Spinal cord (tissue), 9 donors: ENCODE measurements at regions not wholly inside any gene's neighbourhood (a gene's known extent, or its start where the extent isn't known, plus 50 kb on each side); places are given as distances from the start of the nearest gene placed in this dataset.

Experiments used
- DNase-seq, 6 donors: peaks; one replicate each; pipeline versions ENCODE4 v3.0.0 to v3.0.0-alpha.2; 2013 to 2015; ENCODE audit warnings: low spot score in 6 of 6, low read depth in 4 of 6
- H3K27ac ChIP-seq: one replicate; pipeline ENCODE4 v1.5.1; 2013; ENCODE audit warnings: low read depth, low read length, control low read depth
- H3K27me3 ChIP-seq: one replicate; pipeline ENCODE4 v1.6.1; 2013; ENCODE audit warnings: low read length; ENCODE audit not compliant: control insufficient read depth, insufficient read depth
- H3K36me3 ChIP-seq: one replicate; pipeline ENCODE4 v1.6.1; 2013; ENCODE audit warnings: low read length; ENCODE audit not compliant: control insufficient read depth, insufficient read depth
- H3K4me1 ChIP-seq: one replicate; pipeline ENCODE4 v1.6.1; 2013; ENCODE audit warnings: low read length; ENCODE audit not compliant: control insufficient read depth, insufficient read depth
- H3K4me3 ChIP-seq: one replicate; pipeline ENCODE4 v1.5.1; 2013; ENCODE audit warnings: low read depth, low read length, control low read depth
- H3K9me3 ChIP-seq: one replicate; pipeline ENCODE4 v1.6.1; 2013; ENCODE audit warnings: low read length; ENCODE audit not compliant: control insufficient read depth, insufficient read depth
- WGBS: methylation state at CpG from one replicate; pipeline ENCODE4 v1.1.5; 2013; ENCODE audit warnings: missing lambda C conversion rate; ENCODE audit not compliant: insufficient coverage; 5-methylcytosine and 5-hydroxymethylcytosine counted together
- donor health status: healthy.

GRCh38 chr6:43865086-43865485 lies 95.1 kb downstream of the VEGFA start:
- Histone ChIP-seq H3K27ac (no peak overlapping the region), H3K4me3 (no peak overlapping the region), H3K4me1 (peaks cover 12% of the 10 kb centered on the region), H3K36me3 (no peaks in the 10 kb centered on the region), H3K9me3 (no peaks in the 10 kb centered on the region), H3K27me3 (no peaks in the 10 kb centered on the region)
- WGBS: 69% methylated on average over 4 of the region's 4 CpGs
- no peak for DNase-seq

GRCh38 chr6:43862925-43863324 lies 92.9 kb downstream of the VEGFA start:
- Histone ChIP-seq H3K4me3 (no peak overlapping the region), H3K4me1 (peaks cover 7% of the 10 kb centered on the region), H3K9me3 (no peaks in the 10 kb centered on the region), H3K27ac (no peak overlapping the region), H3K27me3 (no peaks in the 10 kb centered on the region), H3K36me3 (no peaks in the 10 kb centered on the region)
- no CpG with 5 or more reads among the region's 2 CpGs for WGBS
- no peak for DNase-seq

GRCh38 chr6:43861212-43861894 lies 91.3 kb downstream of the VEGFA start:
- Histone ChIP-seq H3K27me3 (no peaks in the 10 kb centered on the region), H3K4me3 (no peak overlapping the region), H3K36me3 (no peaks in the 10 kb centered on the region), H3K4me1 (peaks cover 7% of the 10 kb centered on the region), H3K27ac (no peak overlapping the region), H3K9me3 (no peaks in the 10 kb centered on the region)
- DNase-seq: peak in 1 of 6 donors; percentile 9
- WGBS: 51% methylated on average over 10 of the region's 14 CpGs

GRCh38 chr6:43860285-43860684 lies 90.3 kb downstream of the VEGFA start:
- WGBS: 21% methylated on average over 3 of the region's 7 CpGs
- Histone ChIP-seq H3K4me1 (peaks cover 3% of the 10 kb centered on the region), H3K27ac (no peak overlapping the region), H3K9me3 (no peaks in the 10 kb centered on the region), H3K36me3 (no peaks in the 10 kb centered on the region), H3K4me3 (no peak overlapping the region), H3K27me3 (no peaks in the 10 kb centered on the region)
- DNase-seq: peak in 1 of 6 donors; percentile 10

GRCh38 chr6:43859213-43859612 lies 89.2 kb downstream of the VEGFA start:
- no peak overlapping the region for H3K4me3 ChIP-seq

GRCh38 chr6:43858161-43859153 lies 88.4 kb downstream of the VEGFA start:
- DNase-seq: no peak
- H3K4me1 ChIP-seq: peaks cover 3% of the 10 kb centered on the region
- 71% methylated on average over 11 of the region's 11 CpGs for WGBS
- no peaks in the 10 kb centered on the region for H3K27me3 ChIP-seq
- no peak overlapping the region for H3K27ac ChIP-seq
- no peaks in the 10 kb centered on the region for H3K36me3 ChIP-seq
- no peak overlapping the region for H3K4me3 ChIP-seq
- H3K9me3 ChIP-seq: no peaks in the 10 kb centered on the region

More at GRCh38 chr6:43859213-43859612, 89.2 kb downstream of the VEGFA start:
- H3K4me1 ChIP-seq: peaks cover 3% of the 10 kb centered on the region
- H3K36me3 ChIP-seq: no peaks in the 10 kb centered on the region
- H3K27me3 ChIP-seq: no peaks in the 10 kb centered on the region
- no peak overlapping the region for H3K27ac ChIP-seq
- no peaks in the 10 kb centered on the region for H3K9me3 ChIP-seq
- DNase-seq: no peak
- 84% methylated on average over 9 of the region's 9 CpGs for WGBS

GRCh38 chr6:43856005-43856765 lies 86.2 kb downstream of the VEGFA start:
- Histone ChIP-seq H3K27me3 (no peaks in the 10 kb centered on the region), H3K27ac (no peak overlapping the region), H3K4me1 (no peaks in the 10 kb centered on the region), H3K4me3 (no peak overlapping the region), H3K9me3 (no peaks in the 10 kb centered on the region), H3K36me3 (no peaks in the 10 kb centered on the region)
- DNase-seq: peak in 2 of 6 donors; percentile 27 to 37
- 61% methylated on average over 4 of the region's 6 CpGs for WGBS

- Histone ChIP-seq H3K4me3 (no peak overlapping the region), H3K27me3 (no peaks in the 10 kb centered on the region), H3K9me3 (no peaks in the 10 kb centered on the region), H3K36me3 (no peaks in the 10 kb centered on the region), H3K4me1 (peaks cover 2% of the 10 kb centered on the region), H3K27ac (no peak overlapping the region)
- no peak for DNase-seq
- WGBS: 89% methylated on average over 6 of the region's 6 CpGs
Observed at GRCh38 chr6:43855247-43855646, 85.2 kb downstream of the VEGFA start.

GRCh38 chr6:43853066-43853650 lies 83.1 kb downstream of the VEGFA start:
- H3K4me3 ChIP-seq: no peak overlapping the region
- no peak for DNase-seq
- H3K36me3 ChIP-seq: no peaks in the 10 kb centered on the region
- H3K9me3 ChIP-seq: no peaks in the 10 kb centered on the region
- WGBS: 95% methylated on average over 5 of the region's 5 CpGs
- peaks cover 4% of the 10 kb centered on the region for H3K4me1 ChIP-seq
- no peak overlapping the region for H3K27ac ChIP-seq
- no peaks in the 10 kb centered on the region for H3K27me3 ChIP-seq
